Stimulated activated CD8-positive, alpha-beta memory T cell treated with anti-CD3 and anti-CD28 coated beads, Interleukin-15, amount 100 ng/mL, for 4 hours (primary cell): ENCODE measurements at regions not wholly inside any gene's neighbourhood (a gene's known extent, or its start where the extent isn't known, plus 50 kb on each side); places are given as distances from the start of the nearest gene placed in this dataset.

Experiments
- DNase-seq, 2 donors: peaks; one replicate each; pipeline ENCODE4 v3.0.0-alpha.2; 2020; ENCODE audit warnings: low read depth in 2 of 2

- no peak for DNase-seq
Measured at GRCh38 chr2:6068429-6068828, 376.2 kb downstream of the SOX11 start.

DNA sequence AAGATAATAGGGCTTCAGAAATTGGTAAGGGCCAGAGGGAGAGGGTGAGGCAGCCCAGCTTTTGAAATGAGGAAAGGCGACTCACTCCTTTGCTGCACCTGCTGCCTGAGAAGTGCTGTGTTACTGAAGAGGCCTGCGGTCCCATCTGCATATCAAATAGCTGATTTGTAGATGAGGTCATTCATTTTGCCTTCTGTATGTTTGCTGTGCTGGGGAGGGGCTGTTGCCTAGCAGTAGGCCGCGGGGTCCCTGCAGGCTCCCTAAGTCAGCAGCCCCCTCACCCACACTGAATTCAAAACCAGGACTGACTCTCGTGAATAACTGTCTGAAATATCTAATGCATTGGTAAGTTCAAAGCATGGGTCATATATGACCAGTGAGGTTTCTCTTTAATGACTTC is 377.2 kb downstream of the SOX11 start:
- no peak for DNase-seq

DNA sequence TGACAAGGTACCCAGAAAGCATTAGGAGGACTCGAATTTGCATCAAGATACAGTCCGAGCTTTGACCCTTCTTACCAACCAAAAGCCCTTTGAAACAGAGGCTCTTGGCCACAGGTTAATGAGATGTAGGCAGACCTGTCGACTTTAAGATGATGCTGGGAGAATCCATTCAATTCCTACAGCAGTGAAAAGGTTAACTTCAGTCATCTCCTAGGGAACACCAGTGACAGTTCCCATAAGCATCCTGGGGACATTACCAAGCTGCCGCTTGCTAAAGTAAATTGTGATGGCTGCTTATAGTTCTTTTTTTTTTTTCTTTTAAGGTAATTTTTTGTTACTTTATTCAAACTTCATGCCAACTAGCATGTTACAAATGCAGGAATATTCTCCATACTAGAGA is 379.3 kb downstream of the SOX11 start:
- no peak for DNase-seq

GRCh38 chr2:6072276-6072675 is 380.1 kb downstream of the SOX11 start:
- DNase-seq: no peak

- no peak for DNase-seq
Measured at GRCh38 chr2:6072768-6073167, 380.6 kb downstream of the SOX11 start.

DNA sequence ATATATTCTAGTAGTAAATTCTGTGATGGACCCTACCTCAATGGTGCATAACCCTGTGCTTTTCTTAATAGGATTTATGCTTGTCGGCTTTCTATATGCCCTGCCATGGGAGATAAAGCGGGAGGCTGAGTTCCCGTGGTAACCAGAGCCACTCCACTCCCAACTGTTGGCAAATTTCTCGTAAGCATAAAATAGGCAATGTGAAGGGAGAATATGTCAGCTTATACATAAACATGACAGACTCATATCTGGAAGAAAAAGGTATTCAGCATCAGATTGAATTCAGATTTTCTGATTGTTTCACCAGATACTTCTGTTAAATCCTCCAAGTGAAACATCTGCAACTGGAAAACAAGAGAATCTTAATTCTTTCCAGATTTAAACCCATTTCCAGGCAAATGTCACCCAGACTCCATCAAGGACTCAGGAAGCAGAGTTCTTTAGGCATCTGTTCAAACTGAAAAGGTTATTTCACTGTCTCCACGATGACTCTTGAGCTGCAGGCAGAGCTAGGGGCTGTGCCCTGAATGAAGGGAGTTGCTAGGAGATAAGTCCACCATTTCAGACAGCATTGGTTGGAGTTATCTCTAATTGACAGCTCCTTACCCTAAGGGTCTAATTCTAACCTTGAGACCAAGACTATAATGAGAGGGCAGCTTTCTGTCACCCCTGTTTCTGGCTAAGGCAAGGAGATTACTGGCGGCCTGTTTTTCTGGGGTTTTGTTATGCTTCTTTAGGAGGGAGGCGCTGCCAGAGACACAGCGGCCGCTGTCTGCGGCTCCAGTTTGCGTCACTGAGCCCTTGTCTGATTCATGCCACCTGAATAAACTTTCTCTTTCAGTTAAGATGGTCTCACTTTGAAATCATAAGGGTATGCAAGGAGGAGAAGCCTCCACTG is 381.3 kb downstream of the SOX11 start:
- no peak for DNase-seq

DNA sequence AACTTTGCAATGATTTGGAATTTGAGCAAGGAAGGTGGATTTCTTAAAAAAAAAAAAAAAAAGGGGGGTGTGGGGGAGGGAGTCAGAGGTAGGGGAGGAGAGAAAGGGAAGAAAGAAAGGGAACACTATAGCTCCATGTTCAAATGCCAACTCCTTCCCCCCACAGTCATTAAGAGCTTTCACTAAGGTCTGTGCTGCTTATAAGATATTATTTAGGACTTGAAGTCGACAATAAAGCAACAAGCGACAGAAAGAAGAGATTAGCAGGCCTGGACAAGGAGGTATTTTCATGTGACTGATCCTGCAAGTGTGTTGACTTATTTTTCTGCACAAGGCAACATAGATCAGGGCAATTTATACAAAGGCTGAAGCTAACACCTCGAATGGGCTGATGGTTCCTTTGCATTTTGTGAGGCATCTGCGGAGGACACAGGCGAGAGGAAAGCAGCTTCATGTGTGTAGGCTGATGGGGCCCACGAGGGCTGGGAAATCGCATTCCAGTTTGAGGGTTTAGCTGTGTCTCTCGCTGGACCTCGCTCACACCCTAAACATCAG is 382.0 kb downstream of the SOX11 start:
- no peak for DNase-seq

DNA sequence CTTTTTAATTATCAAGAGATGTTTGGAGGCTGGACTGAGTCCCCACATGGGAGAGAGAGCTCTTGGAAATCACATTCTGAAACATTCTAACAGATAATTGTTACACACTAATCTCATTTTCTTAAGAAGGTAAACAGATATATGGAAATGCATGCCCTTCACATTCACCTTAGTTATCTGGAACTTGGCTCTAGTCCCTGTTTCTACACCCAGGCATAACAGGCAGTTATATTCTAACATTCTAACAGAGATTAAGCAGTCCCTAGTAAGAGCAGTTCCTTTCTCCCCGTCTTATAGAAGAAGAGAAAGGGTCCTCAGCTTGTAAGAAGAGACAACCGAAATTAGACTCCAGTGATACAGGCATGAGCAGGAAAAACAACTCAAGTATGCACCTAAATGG is 385.4 kb downstream of the SOX11 start:
- no peak for DNase-seq

DNA sequence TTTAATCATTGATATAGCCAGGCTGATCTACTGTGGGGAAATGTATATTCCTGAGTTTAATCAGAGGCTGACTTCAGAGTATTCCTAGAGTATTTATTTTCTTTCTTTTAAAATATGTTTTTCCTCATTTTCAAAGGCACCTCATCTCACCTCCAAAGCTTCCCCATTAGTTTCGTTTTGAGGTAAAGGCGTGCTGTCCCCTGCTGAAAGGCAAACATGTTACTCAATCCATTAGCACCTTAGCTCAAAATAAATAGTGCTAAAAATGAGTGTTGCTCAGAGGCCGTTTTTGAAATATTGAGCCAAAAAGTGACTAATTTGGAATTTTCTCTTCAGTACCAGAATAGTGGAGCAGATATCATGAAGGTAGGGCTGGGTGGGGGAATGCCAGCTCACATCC is 386.2 kb downstream of the SOX11 start:
- no peak for DNase-seq

DNA sequence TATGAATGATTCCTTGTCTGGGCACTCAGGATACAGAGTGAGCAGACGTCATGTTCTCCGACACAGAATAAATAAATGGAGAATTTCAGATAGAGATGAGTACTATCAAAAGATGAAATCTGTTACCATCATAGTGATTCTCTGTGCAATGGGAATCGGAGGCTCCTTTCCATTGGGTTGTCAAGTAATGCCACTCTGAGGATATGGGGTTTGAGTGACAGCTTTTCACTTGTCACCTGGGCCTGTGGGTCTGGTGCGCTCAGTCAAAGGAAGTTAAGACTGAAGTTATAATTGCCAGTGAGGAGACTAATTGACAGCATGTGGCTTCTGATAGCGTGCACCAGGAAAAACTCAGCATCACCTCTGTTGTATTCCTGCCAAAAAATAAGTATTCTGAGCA is 387.2 kb downstream of the SOX11 start:
- no peak for DNase-seq

GRCh38 chr2:6080932-6081753 is 389.0 kb downstream of the SOX11 start:
- DNase-seq: no peak

GRCh38 chr2:6081955-6082624 is 389.9 kb downstream of the SOX11 start:
- no peak for DNase-seq

DNA sequence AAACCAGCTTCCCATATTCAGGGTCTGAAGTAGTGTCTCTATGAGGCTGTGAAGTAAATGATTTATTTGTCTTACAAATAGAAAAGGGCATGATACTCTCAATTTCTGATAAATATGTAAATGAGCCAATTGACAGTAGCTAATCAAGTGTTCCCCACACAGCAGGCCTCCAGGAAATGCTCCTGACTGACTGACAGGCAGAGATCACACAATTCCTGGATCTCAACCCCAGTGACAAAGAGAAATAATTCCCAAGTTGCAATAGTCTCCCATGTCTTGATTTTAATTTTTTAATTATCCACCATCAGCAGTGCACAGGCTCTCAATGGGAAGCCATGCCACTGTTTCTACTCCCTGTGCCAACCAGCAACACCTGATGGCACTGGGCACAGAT is 390.4 kb downstream of the SOX11 start:
- no peak for DNase-seq

- no peak for DNase-seq
Measured at GRCh38 chr2:6083136-6083535, 391.0 kb downstream of the SOX11 start.

DNA sequence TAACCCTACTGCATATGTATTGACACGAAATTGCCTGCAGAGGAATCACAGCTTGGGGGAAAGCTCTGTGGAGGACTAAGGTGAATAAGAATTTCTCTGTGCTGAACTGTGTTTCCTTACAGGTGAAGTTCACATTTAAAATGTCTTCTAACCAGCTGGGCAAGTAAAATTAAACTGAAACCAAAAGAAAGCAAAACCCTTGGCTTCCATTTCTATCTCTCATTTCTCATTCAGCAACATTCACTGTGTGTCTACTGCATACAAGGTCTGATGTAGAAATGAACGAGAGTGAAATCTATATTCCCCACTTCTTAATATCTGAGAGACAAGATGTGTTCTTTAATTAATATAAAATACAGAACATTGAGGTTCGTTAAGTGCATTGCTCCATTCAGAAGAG is 397.3 kb downstream of the SOX11 start:
- no peak for DNase-seq

DNA sequence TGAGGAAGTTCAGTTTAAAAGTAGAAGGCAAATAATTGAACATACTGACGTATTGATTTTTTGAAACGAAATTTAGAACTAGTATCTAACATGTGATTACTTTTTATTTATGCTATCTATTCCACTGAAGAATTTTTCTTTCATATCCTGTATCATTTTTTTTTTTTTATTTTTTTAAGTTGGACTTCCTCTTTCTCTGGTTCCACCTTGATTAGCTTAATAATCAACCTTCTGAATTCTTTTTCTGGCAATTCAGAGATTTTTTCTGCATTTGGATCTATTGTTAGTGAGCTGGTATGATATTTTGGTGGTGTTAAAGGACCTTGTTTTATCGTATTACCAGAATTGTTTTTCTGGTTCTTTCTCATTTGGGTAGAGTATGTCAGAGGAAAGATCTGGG is 411.2 kb downstream of the SOX11 start:
- no peak for DNase-seq

DNA sequence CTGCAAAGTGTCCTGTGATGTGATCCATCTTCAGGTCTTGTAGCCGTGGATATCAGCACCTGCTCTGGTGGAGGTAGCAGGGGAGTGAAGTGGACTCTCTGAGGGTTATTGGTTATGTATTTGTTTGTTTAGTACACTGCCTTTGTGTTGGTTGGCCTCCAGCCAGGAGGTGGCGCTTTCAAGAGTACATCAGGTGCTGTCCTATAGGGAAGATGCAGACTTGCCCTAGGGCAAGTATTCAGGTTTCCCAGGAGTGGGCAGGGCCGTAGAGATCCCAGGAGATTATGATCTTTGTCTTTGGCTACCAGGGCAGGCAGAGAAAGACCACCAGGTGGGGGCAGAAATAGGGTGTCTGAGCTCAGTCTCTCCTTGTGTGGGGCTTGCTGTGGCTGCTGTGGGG is 411.8 kb downstream of the SOX11 start:
- DNase-seq: no peak

DNA sequence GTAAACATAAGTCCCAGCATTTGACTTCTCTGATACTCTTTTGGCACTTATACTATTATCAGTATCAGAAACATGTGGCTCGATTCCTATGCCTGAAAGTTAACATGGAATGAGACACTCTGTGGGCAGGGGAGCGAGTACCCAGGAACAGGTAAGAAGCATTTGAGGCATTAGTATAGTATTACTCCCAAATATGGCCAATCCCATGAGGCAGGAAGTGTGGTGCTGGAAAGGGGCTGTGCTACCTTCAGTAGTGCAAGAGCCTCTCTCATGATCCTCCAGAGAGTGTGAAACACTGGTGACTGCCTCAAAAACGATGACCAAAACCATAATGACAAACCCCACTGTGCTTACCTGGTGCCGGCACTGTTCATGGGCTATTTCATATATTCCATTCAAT is 415.1 kb downstream of the SOX11 start:
- DNase-seq: no peak

- no peak for DNase-seq
Measured at GRCh38 chr2:6109831-6110230, 417.6 kb downstream of the SOX11 start.

DNA sequence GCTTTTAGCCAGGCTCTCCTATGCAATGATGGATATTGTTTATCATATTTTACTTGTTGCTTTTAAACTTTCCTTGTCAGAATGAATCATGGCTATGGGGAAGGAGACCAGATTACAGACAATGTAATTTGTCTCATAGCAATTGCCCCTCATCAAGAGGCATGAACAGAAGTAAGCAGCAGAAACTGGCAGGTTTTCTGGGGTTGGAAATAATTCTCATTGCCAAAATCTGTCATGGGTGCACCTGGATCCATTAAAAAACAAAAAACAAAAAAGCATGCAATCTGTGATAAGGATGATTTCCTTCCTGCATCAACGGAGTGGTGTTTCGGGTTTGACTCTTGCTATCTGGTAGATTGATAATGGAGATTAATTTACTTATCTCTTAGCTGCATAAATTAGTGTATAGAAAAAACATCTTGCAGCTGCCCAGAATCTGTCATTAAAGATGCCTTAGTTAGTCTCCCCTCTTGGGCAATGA is 419.6 kb downstream of the SOX11 start:
- DNase-seq: no peak

GRCh38 chr2:6113786-6114185 is 421.6 kb downstream of the SOX11 start:
- DNase-seq: no peak

DNA sequence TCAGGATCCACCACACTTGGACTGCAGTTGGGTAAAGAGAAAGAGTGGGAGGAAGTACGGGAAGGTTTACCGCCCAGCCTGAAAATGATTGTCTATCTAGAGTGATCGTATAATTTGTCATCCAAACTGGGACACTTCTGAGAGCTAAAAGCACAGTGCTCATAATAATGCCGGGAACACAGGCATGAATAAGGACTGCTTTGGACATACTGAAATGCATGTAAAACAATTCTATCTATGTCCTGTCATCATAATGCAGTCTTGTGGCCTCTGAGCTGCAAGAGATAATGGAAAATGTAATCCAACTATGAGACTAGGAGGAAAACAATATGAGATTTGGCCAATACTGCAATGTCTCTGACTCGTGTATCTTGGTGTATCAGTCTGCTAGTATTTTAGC is 435.5 kb downstream of the SOX11 start:
- no peak for DNase-seq
